ENCODE measurements at regions not wholly inside any gene's neighbourhood (a gene's known extent, or its start where the extent isn't known, plus 50 kb on each side); places are given as distances from the start of the nearest gene placed in this dataset.

GRCh38 chr1:219713981-219714381 lies 101.1 kb upstream of the ZC3H11B start:
- TF ChIP-seq CTCF (IDR thresholded peaks at IDR 0.05) (no peak), POLR2A (IDR thresholded peaks at IDR 0.05) (no peak)
